Panc1 (cell line): ENCODE measurements at regions not wholly inside any gene's neighbourhood (a gene's known extent, or its start where the extent isn't known, plus 50 kb on each side); places are given as distances from the start of the nearest gene placed in this dataset.

Experiments
- POLR2AphosphoS5 ChIP-seq: IDR thresholded peaks from 2 replicates; pipeline ENCODE4 v1.6.1; 2012; ENCODE audit warnings: mild to moderate bottlenecking, low read depth, low read length, moderate library complexity
- TCF7L2 ChIP-seq: IDR thresholded peaks from 2 replicates; pipeline ENCODE4 v1.6.1; 2011; ENCODE audit warnings: mild to moderate bottlenecking, low read depth, low read length, inconsistent platforms
- TF ChIP-seq, protein P1 (sequence below): fragments of 450-650 bp; IDR thresholded peaks from 2 replicates; pipeline ENCODE4 v1.5.1; 2017; ENCODE audit warnings: mild to moderate bottlenecking
- TF ChIP-seq, protein P2 (sequence below), 2 experiments: IDR thresholded peaks; 2 replicates each; pipeline ENCODE4 v1.6.1; 2011 to 2012; ENCODE audit warnings: low read depth in 2 of 2, control low read depth in 1 of 2, low read length in 1 of 2, mild to moderate bottlenecking in 1 of 2, moderate library complexity in 1 of 2; ENCODE audit not compliant: insufficient read depth in 1 of 2

DNA sequence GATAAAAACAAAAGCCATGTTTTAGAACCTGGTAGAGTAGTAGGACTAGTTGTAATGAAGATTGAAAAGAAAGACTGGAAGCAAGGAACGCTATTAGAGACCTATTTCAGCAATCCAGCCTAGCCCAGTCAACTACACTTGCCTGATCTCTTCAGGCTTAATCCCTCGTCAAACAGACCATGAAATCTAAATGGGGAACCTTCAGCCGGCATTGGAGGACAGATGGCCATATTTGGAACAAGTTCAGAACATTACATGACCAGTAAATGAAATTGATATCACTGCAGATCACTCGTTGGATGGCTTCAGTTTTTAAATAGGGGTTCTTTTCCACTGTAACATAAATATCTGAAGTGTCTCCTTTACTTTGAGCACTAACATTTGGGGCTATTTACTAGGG lies 84.8 kb upstream of the WDR44 start:
- TF ChIP-seq, protein P1, sequence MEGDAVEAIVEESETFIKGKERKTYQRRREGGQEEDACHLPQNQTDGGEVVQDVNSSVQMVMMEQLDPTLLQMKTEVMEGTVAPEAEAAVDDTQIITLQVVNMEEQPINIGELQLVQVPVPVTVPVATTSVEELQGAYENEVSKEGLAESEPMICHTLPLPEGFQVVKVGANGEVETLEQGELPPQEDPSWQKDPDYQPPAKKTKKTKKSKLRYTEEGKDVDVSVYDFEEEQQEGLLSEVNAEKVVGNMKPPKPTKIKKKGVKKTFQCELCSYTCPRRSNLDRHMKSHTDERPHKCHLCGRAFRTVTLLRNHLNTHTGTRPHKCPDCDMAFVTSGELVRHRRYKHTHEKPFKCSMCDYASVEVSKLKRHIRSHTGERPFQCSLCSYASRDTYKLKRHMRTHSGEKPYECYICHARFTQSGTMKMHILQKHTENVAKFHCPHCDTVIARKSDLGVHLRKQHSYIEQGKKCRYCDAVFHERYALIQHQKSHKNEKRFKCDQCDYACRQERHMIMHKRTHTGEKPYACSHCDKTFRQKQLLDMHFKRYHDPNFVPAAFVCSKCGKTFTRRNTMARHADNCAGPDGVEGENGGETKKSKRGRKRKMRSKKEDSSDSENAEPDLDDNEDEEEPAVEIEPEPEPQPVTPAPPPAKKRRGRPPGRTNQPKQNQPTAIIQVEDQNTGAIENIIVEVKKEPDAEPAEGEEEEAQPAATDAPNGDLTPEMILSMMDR = no peak
- TF ChIP-seq TCF7L2 (no peak), POLR2AphosphoS5 (no peak)
- TF ChIP-seq, protein P2, sequence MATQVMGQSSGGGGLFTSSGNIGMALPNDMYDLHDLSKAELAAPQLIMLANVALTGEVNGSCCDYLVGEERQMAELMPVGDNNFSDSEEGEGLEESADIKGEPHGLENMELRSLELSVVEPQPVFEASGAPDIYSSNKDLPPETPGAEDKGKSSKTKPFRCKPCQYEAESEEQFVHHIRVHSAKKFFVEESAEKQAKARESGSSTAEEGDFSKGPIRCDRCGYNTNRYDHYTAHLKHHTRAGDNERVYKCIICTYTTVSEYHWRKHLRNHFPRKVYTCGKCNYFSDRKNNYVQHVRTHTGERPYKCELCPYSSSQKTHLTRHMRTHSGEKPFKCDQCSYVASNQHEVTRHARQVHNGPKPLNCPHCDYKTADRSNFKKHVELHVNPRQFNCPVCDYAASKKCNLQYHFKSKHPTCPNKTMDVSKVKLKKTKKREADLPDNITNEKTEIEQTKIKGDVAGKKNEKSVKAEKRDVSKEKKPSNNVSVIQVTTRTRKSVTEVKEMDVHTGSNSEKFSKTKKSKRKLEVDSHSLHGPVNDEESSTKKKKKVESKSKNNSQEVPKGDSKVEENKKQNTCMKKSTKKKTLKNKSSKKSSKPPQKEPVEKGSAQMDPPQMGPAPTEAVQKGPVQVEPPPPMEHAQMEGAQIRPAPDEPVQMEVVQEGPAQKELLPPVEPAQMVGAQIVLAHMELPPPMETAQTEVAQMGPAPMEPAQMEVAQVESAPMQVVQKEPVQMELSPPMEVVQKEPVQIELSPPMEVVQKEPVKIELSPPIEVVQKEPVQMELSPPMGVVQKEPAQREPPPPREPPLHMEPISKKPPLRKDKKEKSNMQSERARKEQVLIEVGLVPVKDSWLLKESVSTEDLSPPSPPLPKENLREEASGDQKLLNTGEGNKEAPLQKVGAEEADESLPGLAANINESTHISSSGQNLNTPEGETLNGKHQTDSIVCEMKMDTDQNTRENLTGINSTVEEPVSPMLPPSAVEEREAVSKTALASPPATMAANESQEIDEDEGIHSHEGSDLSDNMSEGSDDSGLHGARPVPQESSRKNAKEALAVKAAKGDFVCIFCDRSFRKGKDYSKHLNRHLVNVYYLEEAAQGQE (IDR thresholded peaks at IDR 0.05; ENCODE audit: insufficient read depth in 1 of 2, low read depth in 2 of 2, low read length in 1 of 2) = no peak
